HK-2 (cell line): ENCODE measurements at regions not wholly inside any gene's neighbourhood (a gene's known extent, or its start where the extent isn't known, plus 50 kb on each side); places are given as distances from the start of the nearest gene placed in this dataset.
"Not testable (repeated sequence)": the region's sequence is repeated elsewhere in the genome, so short reads cannot be mapped to it uniquely, and the experiment has no call there.

Experiments
- DNase-seq: peaks from one replicate; pipeline ENCODE4 v3.0.0-alpha.2; 2018; ENCODE audit not compliant: unreplicated experiment

- no peak for DNase-seq
These were observed 362.2 kb upstream of the IRAK1BP1 start for GRCh38 chr6:78505178-78505577.

GRCh38 chr6:78511009-78511408 lies 356.3 kb upstream of the IRAK1BP1 start:
- DNase-seq, result no peak

GRCh38 chr6:78513856-78514255 lies 353.5 kb upstream of the IRAK1BP1 start:
- no peak for DNase-seq

GRCh38 chr6:78515271-78515670 lies 352.1 kb upstream of the IRAK1BP1 start:
- no peak for DNase-seq

- no peak for DNase-seq
These were observed 350.0 kb upstream of the IRAK1BP1 start for GRCh38 chr6:78517399-78517798.

GRCh38 chr6:78523622-78524021 lies 343.7 kb upstream of the IRAK1BP1 start:
- no peak for DNase-seq

GRCh38 chr6:78525976-78526375 lies 341.4 kb upstream of the IRAK1BP1 start:
- DNase-seq, result no peak

GRCh38 chr6:78526432-78526831 lies 340.9 kb upstream of the IRAK1BP1 start:
- no peak for DNase-seq

- DNase-seq, result no peak
These were observed 338.4 kb upstream of the IRAK1BP1 start for GRCh38 chr6:78528926-78529325.

GRCh38 chr6:78530208-78530607 lies 337.1 kb upstream of the IRAK1BP1 start:
- DNase-seq, result no peak

- DNase-seq, result no peak
These were observed 333.9 kb upstream of the IRAK1BP1 start for GRCh38 chr6:78533426-78533825.

- no peak for DNase-seq
These were observed 333.5 kb upstream of the IRAK1BP1 start for GRCh38 chr6:78533876-78534275.

GRCh38 chr6:78538002-78538401 lies 329.3 kb upstream of the IRAK1BP1 start:
- DNase-seq, result no peak

GRCh38 chr6:78547636-78548035 lies 319.7 kb upstream of the IRAK1BP1 start:
- not testable (repeated sequence) for DNase-seq

- DNase-seq, result no peak
These were observed 316.0 kb upstream of the IRAK1BP1 start for GRCh38 chr6:78551361-78551760.

GRCh38 chr6:78552435-78552834 lies 314.9 kb upstream of the IRAK1BP1 start:
- no peak for DNase-seq

GRCh38 chr6:78554341-78554740 lies 313.0 kb upstream of the IRAK1BP1 start:
- no peak for DNase-seq

GRCh38 chr6:78559056-78559455 lies 308.3 kb upstream of the IRAK1BP1 start:
- no peak for DNase-seq

GRCh38 chr6:78561015-78561414 lies 306.3 kb upstream of the IRAK1BP1 start:
- no peak for DNase-seq

- no peak for DNase-seq
These were observed 301.4 kb upstream of the IRAK1BP1 start for GRCh38 chr6:78565997-78566396.

GRCh38 chr6:78570044-78570443 lies 297.3 kb upstream of the IRAK1BP1 start:
- no peak for DNase-seq

- DNase-seq, result no peak
These were observed 289.8 kb upstream of the IRAK1BP1 start for GRCh38 chr6:78577585-78577984.

GRCh38 chr6:78578430-78578829 lies 288.9 kb upstream of the IRAK1BP1 start:
- no peak for DNase-seq

GRCh38 chr6:78580923-78581322 lies 286.4 kb upstream of the IRAK1BP1 start:
- no peak for DNase-seq

GRCh38 chr6:78583079-78583478 lies 284.3 kb upstream of the IRAK1BP1 start:
- DNase-seq, result no peak
